ENCODE measurements at regions not wholly inside any gene's neighbourhood (a gene's known extent, or its start where the extent isn't known, plus 50 kb on each side); places are given as distances from the start of the nearest gene placed in this dataset.

DNA sequence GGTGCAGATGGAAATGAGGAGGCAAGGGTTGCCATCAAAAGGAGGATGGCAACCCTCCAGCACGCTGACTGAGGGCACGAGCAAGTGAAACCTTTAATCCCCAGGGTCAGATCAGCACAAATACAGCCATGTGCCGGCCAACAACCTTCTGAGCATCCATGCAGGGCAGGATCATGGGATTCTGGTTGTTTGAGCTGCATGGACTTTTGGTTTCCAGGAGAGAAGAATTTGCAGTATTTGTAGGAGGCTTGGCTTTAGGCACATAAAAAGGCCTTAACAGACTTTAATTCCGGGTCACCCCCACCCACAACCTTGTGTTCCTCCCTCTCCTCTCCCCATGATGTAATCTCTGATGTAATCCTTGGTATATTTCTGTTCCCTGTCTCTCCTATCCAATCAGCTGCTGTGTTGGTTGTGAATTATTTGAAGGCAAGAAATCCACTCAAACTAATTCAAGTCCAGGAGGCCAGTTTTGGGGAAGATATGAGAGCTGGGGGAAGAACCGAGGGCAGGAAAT lies 254.3 kb downstream of the SHQ1 start:
- DNase-seq (ENCODE audit: low read depth in 2 of 2), result no peak

DNA sequence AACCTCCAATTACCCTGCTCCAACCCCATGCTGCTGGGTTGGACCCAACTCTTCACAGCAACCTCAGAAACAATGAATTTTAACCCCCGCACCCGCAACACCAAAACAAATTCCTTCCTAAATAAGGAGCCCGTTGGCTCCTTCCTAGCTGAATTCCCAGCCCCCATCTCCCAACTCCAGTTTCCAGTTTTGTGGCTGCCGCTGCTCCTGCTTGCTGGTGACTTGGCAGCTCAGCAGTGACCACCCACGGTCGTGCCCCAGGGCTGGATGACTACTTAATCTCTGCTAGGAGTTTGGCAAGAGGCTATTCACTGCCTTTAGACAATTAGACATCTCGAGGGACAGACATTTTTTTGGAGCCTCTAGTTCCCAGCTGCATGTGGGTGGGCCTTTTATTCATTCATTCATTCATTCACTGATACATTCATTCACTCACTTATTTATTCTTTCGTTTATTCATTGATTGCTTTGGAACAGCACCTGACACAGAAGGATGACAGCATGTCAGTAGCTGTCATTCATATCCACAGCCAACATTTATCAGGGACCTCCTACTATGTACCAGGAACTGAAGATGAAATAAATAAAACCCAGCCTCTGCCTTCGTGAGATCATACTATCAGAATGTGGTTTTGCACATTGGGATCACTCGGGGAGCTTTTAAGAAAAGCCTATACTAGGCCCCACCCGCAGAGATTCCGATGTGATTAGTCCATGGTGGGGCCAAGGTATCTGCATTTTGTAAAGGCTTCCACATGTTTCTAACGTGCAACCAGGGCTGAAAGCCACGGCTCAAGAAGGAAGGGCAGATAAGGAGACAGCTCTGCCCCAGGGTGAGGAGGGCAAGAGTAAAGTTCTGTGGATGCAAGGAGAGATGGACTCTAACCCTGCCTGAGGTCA lies 256.5 kb downstream of the SHQ1 start:
- DNase-seq (ENCODE audit: low read depth in 2 of 2), result no peak

DNA sequence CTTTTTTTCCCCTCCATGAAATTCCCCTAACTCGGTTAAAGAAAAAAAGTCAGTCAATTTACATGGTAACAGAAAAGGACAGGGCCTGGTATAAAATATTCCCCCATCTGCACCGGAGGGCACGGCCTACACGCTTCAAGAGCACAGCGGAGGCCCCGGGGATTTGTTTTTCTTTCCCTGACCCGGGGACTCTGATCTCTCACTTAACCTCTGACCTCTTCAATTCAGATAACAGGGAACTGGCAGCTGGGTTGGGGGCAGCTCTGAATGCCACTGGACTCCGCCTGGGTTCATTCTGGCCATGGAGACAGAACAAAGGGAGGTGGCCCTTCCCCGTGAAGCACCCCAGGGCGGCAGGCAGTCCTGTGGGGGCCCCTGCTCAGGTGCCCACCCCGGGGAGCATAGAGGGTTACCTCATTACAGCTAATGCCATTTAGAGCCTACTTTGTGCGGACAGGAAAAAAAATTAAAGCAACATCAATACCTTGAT lies 257.5 kb downstream of the SHQ1 start:
- no peak for DNase-seq (ENCODE audit: low read depth in 2 of 2)

DNA sequence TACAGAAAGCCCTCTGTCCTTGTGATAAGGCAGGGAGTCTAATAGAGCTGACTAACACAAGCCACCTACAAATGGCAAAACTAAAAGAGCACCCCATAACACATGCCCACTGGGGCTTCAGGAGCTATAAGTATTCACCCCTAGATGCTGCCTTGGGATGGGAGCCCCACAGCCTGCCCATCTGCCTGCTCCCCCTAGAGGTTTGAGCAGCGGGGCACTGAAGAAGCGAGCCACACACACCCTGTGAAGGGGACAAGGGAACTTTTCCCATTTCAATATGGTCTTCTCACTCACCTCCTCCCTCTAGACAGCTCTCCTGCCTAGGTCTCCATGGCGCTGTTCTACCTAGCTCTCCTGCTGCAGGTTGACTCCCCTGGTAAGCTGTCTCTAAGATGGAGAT lies 261.0 kb downstream of the SHQ1 start:
- DNase-seq (ENCODE audit: low read depth in 2 of 2), result no peak

- no peak for DNase-seq (ENCODE audit: low read depth in 2 of 2)
Observed at GRCh38 chr3:72586694-72587093, 261.6 kb downstream of the SHQ1 start.

GRCh38 chr3:72585966-72586365 lies 262.3 kb downstream of the SHQ1 start:
- no peak for DNase-seq (ENCODE audit: low read depth in 2 of 2)

GRCh38 chr3:72584262-72584661 lies 264.0 kb downstream of the SHQ1 start:
- DNase-seq (ENCODE audit: low read depth in 2 of 2), result no peak

DNA sequence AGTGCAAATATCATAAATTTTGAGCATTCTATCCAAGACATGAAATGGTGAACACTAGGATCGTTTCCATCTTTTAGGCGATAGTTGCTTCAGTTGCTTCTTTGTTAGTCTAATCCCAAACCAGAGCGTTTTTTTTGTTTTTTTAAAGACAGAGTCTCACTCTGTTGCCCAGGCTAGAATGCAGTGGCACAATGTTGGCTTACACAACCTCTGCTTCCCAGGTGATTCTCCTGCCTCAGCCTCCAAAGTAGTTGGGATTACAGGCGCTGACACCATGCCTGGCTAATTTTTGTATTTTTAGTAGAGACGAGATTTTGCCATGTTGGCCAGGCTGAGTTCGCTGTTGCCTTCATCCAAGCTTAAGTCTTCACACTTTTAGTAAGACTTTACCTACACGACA lies 265.3 kb downstream of the SHQ1 start:
- DNase-seq (ENCODE audit: low read depth in 2 of 2), result no peak

DNA sequence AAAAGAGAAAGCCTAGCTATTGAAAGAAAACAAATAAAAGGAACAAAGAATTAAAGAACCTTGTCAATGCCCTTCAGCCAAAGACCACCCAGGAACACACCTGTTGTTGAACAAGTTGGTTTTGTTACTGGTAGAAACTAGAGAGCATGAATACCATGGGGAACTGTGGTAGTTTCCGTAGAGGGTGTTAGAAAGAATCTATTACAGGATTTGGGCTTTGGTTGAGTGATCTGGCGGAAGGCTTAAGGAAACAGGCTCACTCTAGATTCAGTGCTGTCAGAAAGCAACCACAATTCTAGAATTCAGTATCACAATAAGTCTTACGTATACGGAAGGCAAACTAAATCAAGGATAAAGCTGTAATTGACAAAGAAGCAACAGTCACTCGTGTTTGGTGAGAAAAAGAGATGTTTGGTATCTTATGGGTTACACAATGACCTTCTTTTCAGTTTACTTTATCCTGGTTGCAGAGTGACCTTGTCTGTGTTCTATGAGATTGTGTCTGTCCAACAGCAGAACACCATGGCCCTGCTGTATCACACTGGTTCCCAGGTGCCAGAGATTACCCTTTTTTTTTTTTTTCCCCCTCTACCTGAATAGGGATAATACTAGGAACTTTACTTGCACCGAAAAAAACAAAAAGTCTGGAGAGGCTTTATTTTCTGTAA lies 265.9 kb downstream of the SHQ1 start:
- DNase-seq (ENCODE audit: low read depth in 2 of 2), result no peak

DNA sequence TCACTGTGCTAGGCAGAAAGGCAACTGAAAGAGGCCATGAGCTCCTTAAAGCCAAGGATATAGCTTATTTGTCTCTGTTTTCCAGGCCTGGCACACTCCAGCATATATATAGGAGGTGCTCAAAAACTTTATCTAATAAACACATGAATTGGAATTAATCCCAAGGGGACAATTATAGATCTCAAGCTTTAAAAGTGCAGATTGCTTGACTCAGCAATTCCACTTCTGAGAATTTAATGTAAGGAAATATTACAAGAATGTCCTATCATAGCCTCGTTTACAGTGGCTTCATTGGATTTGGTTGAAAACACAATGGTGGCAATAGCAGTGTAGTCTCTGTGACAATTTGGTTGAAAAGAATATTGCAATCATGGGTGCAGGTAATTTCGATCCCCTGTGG lies 267.3 kb downstream of the SHQ1 start:
- no peak for DNase-seq (ENCODE audit: low read depth in 2 of 2)

GRCh38 chr3:72580246-72580756 lies 267.9 kb downstream of the SHQ1 start:
- no peak for DNase-seq (ENCODE audit: low read depth in 2 of 2)

GRCh38 chr3:72579581-72580245 lies 268.5 kb downstream of the SHQ1 start:
- no peak for DNase-seq (ENCODE audit: low read depth in 2 of 2)

GRCh38 chr3:72579191-72579580 lies 269.1 kb downstream of the SHQ1 start:
- no peak for DNase-seq (ENCODE audit: low read depth in 2 of 2)

GRCh38 chr3:72577190-72577589 lies 271.1 kb downstream of the SHQ1 start:
- DNase-seq (ENCODE audit: low read depth in 2 of 2), result no peak

DNA sequence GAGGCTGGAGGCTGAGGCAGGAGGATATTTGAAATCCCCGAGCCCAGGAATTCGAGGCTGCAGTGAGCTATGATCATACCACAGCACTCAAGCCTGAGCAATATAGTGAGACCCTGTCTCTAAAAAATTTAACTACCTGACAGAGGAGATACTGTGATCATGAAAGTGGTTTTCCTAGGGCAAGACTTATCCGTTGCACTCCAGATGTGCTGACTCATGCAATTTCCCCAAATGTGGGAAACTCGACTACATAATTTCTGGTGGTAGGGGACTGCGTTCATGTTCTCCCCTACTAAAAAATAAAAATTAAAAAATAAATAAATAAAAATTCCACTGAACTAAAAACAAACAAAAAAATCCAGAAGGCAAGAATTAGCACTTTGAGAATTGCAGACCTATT lies 271.7 kb downstream of the SHQ1 start:
- no peak for DNase-seq (ENCODE audit: low read depth in 2 of 2)

- DNase-seq (ENCODE audit: low read depth in 2 of 2), result no peak
Observed at GRCh38 chr3:72574144-72574543, 274.1 kb downstream of the SHQ1 start.

- no peak for DNase-seq (ENCODE audit: low read depth in 2 of 2)
Observed at GRCh38 chr3:72573051-72573450, 275.2 kb downstream of the SHQ1 start.

DNA sequence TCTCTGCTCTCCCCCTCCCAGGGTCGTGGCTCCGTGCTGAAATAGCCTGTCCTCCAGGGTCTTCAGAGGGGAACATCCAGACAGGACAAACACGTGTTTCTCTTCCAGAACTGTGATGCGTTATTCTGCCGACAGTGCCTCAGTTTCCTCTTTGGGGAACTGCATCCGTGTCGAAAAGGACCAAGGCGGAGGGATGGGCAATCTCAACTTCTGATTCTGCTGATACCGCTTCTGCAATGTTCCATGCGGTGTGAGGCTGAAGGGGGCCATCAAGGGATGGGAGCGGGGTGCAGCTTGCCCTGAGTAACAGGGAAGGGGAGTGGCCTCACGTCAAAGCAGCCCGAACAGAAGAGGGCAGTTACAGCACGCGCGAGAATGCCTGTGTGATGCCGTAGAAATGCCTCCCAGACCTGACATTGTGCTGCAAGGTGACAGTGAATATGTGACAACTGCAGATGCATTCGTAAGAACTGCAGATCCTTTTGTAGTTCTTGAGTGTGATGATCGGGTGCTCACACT lies 275.7 kb downstream of the SHQ1 start:
- no peak for DNase-seq (ENCODE audit: low read depth in 2 of 2)

- DNase-seq (ENCODE audit: low read depth in 2 of 2), result no peak
Observed at GRCh38 chr3:72571638-72572114, 276.6 kb downstream of the SHQ1 start.

GRCh38 chr3:72571052-72571451 lies 277.2 kb downstream of the SHQ1 start:
- DNase-seq (ENCODE audit: low read depth in 2 of 2), result no peak

DNA sequence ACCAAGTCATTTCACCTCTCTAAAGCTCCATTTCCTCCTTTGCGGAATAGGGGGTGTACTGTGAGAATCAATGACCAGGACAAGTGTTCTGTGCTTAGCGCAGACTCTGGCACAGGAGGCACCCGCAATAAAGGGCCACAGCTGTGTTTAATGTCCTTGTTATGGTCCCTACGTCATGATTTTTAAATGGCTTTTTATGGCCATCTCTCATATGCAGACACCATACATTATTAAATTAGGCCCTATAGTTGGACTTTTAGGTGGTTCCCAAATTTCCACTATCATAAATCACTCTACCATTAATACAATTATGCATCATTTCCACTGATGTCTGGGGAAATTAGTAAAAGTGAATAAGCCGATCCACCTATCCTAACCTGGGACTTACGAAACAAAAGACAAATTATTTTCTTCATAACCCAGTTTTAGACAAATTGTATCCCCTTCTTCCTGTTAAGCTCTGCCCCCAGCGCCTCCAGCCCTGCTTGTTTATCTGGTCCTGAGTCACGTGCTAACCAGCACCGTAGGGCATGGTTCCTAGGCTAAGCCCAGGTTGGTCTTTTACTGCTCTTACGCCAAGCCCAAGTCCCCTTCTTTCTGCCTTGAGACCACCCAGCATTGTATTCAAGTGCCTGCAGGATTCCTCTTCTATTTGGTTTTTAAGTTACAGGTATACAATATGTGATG lies 278.3 kb downstream of the SHQ1 start:
- DNase-seq (ENCODE audit: low read depth in 2 of 2), result no peak

Measured in activated CD8-positive, alpha-beta memory T cell treated with anti-CD3 and anti-CD28 coated beads for 4 hours (primary cell).